ENCODE measurements at regions not wholly inside any gene's neighbourhood (a gene's known extent, or its start where the extent isn't known, plus 50 kb on each side); places are given as distances from the start of the nearest gene placed in this dataset.

DNA sequence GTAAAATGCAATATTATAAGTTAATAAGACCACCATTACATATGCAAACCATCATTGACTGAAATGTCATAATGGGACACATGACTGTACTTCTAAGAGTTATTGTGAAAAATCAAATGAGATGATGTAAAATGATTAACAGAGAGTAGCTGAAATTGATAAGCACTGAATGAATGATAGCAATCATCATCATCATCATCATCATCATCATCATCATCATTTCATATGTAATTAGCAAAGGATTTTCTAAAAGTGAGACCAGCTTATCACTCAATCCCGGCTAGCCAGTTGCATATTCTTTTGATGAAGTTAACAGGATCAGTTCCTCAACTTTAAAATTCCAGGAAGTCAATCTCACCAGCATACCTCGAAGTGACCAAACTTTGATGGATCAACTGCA, 650.3 kb upstream of the KLF4 start:
- 89 to 90% methylated on average over 2 of the region's 2 CpGs for WGBS, 2 donors
- DNase-seq: no peak
- Histone ChIP-seq H3K27ac (no peak overlapping the region), H3K9me3 (no peaks in the 10 kb centered on the region), H3K4me3 (no peak overlapping the region), H3K4me1 (peaks cover 0 to 25% (median 24%) of the 10 kb centered on the region in 4 donors), H3K36me3 (no peaks in the 10 kb centered on the region), H3K27me3 (no peaks in the 10 kb centered on the region)
- intact Hi-C loops (cut with DNase I): loop anchor here (5.0 kb wide), 2 partner anchors 408 to 653 kb away; partner anchors contain the start of gene KLF4
- TF ChIP-seq POLR2A (IDR thresholded peaks at IDR 0.05) (no peak), POLR2AphosphoS5 (IDR thresholded peaks at IDR 0.05) (no peak), EP300 (IDR thresholded peaks at IDR 0.05) (no peak)
- TF ChIP-seq, protein P1, sequence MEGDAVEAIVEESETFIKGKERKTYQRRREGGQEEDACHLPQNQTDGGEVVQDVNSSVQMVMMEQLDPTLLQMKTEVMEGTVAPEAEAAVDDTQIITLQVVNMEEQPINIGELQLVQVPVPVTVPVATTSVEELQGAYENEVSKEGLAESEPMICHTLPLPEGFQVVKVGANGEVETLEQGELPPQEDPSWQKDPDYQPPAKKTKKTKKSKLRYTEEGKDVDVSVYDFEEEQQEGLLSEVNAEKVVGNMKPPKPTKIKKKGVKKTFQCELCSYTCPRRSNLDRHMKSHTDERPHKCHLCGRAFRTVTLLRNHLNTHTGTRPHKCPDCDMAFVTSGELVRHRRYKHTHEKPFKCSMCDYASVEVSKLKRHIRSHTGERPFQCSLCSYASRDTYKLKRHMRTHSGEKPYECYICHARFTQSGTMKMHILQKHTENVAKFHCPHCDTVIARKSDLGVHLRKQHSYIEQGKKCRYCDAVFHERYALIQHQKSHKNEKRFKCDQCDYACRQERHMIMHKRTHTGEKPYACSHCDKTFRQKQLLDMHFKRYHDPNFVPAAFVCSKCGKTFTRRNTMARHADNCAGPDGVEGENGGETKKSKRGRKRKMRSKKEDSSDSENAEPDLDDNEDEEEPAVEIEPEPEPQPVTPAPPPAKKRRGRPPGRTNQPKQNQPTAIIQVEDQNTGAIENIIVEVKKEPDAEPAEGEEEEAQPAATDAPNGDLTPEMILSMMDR (IDR thresholded peaks at IDR 0.05): no peak

DNA sequence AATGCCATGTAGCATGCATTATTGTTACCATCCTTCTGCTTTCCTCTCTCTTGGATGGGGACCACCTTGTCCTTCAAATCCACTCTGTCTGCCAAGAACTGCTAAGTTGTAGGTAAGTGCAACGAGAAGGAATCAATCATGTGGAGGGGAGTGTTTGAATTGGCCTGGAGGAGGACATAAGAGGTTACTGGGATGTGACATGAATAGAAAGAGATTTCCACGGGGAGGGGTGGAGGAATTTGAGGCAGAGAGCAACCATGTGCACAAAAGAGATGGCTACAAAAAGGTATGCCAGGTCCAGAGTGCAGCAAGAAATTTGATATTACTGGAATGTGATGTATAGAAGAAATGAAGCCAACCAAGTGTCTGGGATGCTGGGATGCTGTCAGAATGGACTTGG, 648.9 kb upstream of the KLF4 start:
- peaks cover 0 to 23% (median 22%) of the 10 kb centered on the region in 4 donors for H3K4me1 ChIP-seq
- TF ChIP-seq POLR2A (IDR thresholded peaks at IDR 0.05) (no peak), EP300 (IDR thresholded peaks at IDR 0.05) (no peak)
- intact Hi-C loops (cut with DNase I): no loop called here
- no peaks in the 10 kb centered on the region for H3K27me3 ChIP-seq
- no peak overlapping the region for H3K27ac ChIP-seq
- no peaks in the 10 kb centered on the region for H3K9me3 ChIP-seq
- 77 to 87% methylated on average over 2 of the region's 2 CpGs for WGBS, 2 donors
- no peak for DNase-seq
- no peak overlapping the region for H3K4me3 ChIP-seq
- H3K36me3 ChIP-seq: no peaks in the 10 kb centered on the region

DNA sequence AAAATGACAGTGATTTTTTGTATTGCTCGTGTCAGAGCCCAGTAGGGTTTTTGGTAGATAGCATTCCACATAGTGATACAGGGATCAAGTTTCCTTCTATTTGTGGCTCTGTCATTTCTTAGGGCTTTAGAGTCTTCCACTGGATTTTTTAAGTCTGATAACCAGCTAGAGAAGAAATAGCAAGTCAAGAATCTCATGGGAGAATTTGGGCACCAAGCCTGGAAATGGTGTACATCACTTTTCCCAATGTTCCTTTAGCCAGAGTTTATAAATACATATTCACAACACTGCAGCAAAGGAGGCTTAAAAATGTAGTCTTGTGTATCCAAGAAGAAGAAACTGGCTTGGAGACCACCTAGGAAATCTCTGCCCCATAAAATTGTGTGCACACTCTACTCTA, 647.1 kb upstream of the KLF4 start:
- no peaks in the 10 kb centered on the region for H3K27me3 ChIP-seq
- H3K4me1 ChIP-seq: peaks cover 0 to 5% (median 4%) of the 10 kb centered on the region in 4 donors
- no peaks in the 10 kb centered on the region for H3K36me3 ChIP-seq
- TF ChIP-seq EP300 (IDR thresholded peaks at IDR 0.05): no peak
- TF ChIP-seq, protein P1 (IDR thresholded peaks at IDR 0.05): no peak
- no peak for TF ChIP-seq POLR2A (IDR thresholded peaks at IDR 0.05)
- no peak for TF ChIP-seq POLR2AphosphoS5 (IDR thresholded peaks at IDR 0.05)
- no peak overlapping the region for H3K27ac ChIP-seq
- intact Hi-C loops (cut with DNase I): no loop called here
- 87 to 94% methylated on average over 1 of the region's 1 CpG for WGBS, 2 donors
- H3K9me3 ChIP-seq: no peaks in the 10 kb centered on the region
- no peak for DNase-seq
- H3K4me3 ChIP-seq: no peak overlapping the region

DNA sequence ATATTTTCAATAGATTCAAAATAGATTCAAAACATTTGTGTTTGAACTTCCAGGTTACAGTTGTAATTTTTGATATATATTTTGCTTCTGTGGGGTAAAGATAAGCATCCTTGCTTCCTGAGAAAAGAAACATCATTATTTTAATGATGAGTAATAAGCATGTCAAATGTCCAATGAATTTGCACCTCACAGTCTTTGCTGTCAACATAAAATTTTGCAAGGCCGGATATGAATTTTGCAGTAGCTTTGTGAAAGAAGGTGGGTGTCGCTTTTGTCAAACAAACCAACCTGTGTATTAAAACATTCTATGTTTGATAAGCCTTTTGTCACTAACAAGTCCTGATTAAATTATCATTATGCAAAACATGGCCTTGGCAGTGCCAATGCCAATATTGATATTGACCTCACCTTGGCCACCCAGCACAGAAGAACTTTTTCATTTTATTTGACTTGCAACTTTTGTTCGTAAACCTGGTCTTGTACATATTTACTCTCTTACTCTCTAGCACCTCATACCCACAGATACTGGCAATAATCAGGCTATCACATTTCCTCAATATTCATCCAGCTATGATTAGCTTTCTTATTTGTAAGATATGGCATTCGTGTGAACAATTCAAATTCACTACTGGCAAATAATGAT, 645.0 kb upstream of the KLF4 start:
- intact Hi-C loops (cut with DNase I): no loop called here
- 47 to 67% methylated on average over 4 of the region's 4 CpGs for WGBS, 2 donors
- Histone ChIP-seq H3K4me1 (no peaks in the 10 kb centered on the region), H3K36me3 (no peaks in the 10 kb centered on the region), H3K9me3 (no peaks in the 10 kb centered on the region), H3K27me3 (no peaks in the 10 kb centered on the region), H3K4me3 (no peak overlapping the region), H3K27ac (no peak overlapping the region)
- TF ChIP-seq, protein P1 (IDR thresholded peaks at IDR 0.05): no peak
- TF ChIP-seq POLR2A (IDR thresholded peaks at IDR 0.05) (no peak), POLR2AphosphoS5 (IDR thresholded peaks at IDR 0.05) (no peak), EP300 (IDR thresholded peaks at IDR 0.05) (no peak)
- no peak for DNase-seq

DNA sequence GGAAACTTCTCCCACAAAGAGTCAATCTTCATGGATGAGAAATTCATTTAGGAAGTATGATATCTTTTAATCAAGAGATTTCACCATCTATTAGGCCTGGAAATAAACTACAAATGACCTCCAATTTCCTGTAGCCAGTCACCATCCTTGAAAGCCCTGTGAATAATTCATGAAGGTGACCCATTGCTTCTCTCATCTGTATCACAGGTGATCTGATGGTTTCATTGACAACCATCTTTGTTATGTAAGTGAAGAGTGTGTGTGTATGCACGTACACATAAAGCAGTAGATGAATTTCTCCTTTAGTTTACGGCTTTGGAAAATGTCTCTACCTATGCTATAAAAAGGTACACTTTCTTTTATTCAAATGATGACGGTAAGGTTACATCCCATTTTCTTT, 644.1 kb upstream of the KLF4 start:
- 78 to 79% methylated on average over 3 of the region's 3 CpGs for WGBS, 2 donors

DNA sequence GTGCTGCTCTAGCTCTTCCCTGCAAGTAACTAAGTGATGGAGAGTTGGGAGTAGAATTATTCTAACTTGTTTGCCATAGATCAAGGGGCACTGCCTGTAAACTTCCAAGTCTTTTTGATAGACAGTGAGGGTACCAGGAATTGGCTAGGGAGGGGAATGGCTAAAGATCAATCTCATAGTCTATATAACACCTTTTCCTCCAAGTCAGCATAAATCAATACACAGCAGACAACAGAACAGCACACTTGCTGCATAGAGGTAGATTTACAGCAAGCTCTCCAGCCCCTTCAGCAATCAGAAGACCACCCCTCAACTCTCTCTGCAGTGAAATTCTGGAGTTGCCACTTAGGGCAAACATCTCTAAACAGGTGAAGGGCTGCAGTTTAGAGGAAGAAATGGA, 643.5 kb upstream of the KLF4 start:
- H3K27me3 ChIP-seq: no peaks in the 10 kb centered on the region
- no peak overlapping the region for H3K4me3 ChIP-seq
- H3K27ac ChIP-seq: no peak overlapping the region
- intact Hi-C loops (cut with DNase I): no loop called here
- no peaks in the 10 kb centered on the region for H3K4me1 ChIP-seq
- H3K36me3 ChIP-seq: no peaks in the 10 kb centered on the region
- TF ChIP-seq, protein P1 (IDR thresholded peaks at IDR 0.05): no peak
- no peak for TF ChIP-seq POLR2AphosphoS5 (IDR thresholded peaks at IDR 0.05)
- no peak for TF ChIP-seq EP300 (IDR thresholded peaks at IDR 0.05)
- TF ChIP-seq POLR2A (IDR thresholded peaks at IDR 0.05): no peak
- no peak for DNase-seq
- H3K9me3 ChIP-seq: no peaks in the 10 kb centered on the region

More for the DNA sequence above, 644.1 kb upstream of the KLF4 start:
- intact Hi-C loops (cut with DNase I): no loop called here
- no peak for TF ChIP-seq POLR2A (IDR thresholded peaks at IDR 0.05)
- no peaks in the 10 kb centered on the region for H3K9me3 ChIP-seq
- no peak overlapping the region for H3K4me3 ChIP-seq
- H3K27ac ChIP-seq: no peak overlapping the region
- DNase-seq: no peak
- no peaks in the 10 kb centered on the region for H3K36me3 ChIP-seq
- no peaks in the 10 kb centered on the region for H3K4me1 ChIP-seq
- H3K27me3 ChIP-seq: no peaks in the 10 kb centered on the region
